Stimulated activated CD8-positive, alpha-beta memory T cell treated with anti-CD3 and anti-CD28 coated beads, Interleukin-4, amount 100 ng/mL, for 1 hour (primary cell): ENCODE measurements at regions not wholly inside any gene's neighbourhood (a gene's known extent, or its start where the extent isn't known, plus 50 kb on each side); places are given as distances from the start of the nearest gene placed in this dataset.

Experiments used
- DNase-seq, 2 donors: peaks; one replicate each; pipeline ENCODE4 v3.0.0-alpha.2; 2020; ENCODE audit warnings: low read depth in 2 of 2, low spot score in 1 of 2

DNA sequence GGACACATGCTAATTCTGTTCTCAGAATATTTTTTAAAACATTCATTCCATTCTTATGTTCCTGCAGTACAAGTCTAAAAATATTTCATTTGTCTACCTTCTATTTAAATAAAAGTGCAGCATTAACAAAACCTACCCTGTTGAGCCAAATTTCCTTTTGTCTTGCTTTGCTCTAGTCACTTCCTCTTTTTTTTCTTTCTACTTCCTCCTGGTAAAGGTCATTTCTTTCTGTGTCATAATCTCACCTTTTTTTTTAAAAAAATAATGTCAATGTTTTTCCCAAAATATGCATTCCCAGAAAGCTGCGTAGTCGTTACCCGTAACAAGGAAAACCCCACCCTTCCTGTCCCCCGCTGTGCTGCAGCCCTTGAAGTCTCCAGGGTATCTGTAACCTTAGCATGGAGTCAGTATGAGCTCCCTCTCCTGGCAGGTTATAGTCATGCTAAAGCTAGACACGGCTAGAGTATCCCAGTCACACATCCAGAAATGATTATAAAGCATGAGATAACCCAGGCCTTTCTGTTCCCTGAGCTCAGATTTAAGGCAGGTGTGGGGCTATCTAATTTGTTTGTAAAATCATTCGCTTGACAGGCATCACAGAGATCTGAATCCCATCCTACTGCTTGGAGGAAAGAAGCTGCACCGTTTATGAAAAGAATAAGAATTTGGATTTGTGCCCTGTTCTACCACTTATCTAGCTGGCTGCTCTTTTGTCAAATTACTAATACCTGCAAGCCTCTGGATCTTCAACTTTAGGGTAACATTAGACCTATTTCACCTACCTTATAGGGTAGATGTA, 51.1 kb upstream of the EED start:
- DNase-seq = peak; percentile 25 to 39

DNA sequence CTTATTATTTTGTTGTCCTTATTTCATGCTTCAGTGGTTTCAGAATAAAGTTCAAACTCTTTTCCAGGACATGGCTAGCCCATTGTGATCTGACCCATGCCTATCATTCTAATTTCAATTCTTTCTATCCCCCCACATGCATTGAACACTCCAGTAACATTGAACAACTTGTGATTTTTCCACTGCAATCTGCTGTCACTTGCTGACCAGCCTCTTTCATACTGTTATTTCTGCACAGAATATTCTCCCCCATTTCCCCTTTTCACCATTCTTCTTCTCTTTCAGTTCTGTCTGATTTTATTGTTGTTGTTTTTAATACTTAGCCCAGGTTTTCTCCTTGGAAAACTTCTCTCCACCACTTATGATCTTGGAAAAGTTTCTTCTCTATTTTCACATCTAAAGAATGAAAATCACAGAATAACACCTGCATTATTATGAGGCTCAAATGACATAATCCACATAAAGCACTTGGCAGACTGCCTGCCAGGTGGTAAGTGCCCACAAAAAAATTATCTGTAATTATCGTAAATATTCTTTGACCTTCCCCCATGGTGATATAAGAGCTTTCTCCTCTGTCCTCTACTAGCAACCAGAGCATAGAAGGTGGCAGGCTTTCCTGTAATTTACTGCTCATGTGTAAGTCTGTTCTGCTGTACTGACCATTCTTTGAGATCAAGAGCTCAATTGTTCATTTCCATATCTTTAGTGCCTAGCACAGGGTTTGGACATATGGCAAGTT, 51.9 kb upstream of the EED start:
- no peak for DNase-seq

DNA sequence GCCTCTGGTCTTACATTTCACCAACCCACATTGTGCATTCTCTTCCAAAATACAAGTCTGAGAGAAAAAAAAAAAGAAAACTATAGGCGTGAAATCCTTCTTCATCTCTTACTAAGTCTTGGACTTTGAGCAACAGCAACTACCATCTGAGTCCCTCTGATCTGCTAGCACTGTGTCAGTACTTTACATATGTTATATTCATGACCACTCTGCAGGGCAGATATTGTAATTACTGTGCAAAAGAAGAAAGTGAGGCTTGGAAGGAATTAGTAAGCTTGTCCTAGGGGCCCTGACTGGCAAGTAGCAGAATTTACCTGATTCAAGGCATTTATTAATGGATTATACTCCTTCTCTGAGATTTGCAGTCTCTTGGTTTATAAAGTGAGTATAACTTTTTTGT, 52.7 kb upstream of the EED start:
- no peak for DNase-seq

DNA sequence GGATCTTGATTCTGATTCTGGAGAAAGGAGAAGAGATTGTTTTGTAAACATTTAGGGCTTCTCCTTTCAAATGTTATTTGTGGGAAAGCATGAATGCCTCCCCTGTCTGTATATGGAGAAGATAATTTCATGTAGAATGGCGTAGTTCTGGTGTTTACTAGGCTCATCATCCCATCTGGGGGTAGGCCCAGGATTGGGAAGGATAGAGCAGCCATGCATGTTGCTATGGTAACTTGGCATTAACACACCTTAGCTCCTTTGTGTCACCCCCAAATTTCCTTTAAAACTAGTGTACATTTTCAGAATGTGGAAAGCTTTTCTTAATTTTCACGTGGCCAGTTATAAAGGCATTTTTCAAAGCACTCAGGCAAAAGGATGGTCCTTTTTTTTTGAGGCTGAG, 57.5 kb upstream of the EED start:
- no peak for DNase-seq

DNA sequence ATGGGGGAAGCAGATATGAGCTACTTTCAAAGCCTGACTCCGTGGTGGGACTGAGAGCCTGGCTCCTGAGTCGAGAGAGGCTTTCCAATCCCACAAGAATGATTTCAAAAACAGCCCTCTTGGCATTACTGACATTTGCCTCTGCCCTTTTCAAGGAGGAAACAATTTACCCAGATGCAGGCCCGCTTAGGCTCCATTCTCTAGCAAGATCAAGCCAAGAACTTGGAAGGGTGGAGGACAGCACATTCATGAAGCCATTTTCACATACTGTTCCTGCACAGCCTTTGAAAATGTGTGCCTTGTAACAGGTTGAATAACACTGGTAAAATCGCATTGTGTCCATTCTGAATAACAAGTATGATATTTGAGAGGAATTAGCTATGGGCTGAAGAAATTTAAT, 58.2 kb upstream of the EED start:
- DNase-seq = no peak

DNA sequence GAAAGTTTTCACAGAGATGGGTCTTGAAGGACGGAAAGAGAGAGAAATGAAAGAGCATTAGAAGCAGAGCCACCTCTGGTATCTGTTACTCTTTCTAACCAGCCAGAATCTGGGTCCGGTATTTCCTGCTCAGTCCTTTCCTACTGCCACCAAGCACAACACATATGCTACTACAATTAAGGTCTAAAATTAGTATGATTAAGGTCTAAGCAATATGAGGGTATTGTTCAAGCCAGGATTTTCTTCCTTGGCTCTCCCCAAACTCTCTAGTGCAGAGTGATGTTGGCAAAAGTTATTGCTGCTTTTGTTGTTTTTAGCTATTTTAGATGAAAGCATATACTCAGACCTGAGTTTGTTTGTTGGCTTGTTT, 59.2 kb upstream of the EED start:
- no peak for DNase-seq

DNA sequence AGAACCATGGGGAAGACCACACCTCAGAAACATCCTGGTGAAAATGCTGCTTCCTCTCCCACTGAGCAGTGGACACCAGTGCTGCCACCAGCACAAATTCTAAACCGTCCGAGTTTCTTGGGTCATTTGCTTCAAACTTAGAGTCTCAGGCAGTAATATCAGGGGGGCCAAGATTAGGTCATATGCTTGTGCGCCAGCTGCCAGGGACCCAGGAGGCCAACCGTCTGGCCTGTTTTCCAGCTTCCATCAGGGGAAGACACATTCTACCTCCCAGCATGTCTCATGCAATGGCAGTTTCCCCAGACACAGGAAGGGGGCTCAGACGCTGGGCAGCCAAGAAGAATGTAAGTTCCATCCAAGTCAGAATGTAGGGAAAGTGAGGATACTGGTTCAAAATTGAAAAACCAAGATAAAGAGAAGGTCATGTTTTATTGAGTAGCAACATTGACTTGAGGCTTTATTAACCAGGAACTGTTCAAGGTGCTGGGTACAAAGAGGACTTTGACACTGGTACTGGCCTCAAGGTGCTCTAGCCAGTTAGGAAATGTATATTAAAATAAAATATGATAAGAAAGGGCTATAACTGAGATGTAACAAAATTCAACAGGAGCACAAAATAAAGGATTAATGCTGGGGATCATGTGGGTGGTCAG, 59.7 kb upstream of the EED start:
- no peak for DNase-seq

DNA sequence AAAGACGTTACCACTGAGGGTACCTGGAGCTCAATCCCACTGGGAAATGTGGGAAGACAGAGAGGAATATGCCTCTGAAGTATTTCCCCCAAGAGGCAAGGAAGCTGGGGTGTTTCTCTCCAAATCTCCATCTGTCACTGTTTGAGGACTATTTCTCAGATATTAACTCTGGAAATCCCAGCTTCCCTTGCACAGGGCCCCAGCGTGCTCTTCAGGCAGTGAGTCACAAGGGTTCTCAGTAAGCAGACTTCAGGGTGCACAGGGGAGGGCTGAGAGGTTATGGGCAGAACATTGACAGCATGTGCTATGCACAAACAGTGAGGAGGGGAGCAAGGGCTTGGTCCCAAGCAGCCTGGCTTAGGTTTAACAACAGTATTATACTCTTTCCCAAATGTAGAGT, 60.9 kb upstream of the EED start:
- no peak for DNase-seq

DNA sequence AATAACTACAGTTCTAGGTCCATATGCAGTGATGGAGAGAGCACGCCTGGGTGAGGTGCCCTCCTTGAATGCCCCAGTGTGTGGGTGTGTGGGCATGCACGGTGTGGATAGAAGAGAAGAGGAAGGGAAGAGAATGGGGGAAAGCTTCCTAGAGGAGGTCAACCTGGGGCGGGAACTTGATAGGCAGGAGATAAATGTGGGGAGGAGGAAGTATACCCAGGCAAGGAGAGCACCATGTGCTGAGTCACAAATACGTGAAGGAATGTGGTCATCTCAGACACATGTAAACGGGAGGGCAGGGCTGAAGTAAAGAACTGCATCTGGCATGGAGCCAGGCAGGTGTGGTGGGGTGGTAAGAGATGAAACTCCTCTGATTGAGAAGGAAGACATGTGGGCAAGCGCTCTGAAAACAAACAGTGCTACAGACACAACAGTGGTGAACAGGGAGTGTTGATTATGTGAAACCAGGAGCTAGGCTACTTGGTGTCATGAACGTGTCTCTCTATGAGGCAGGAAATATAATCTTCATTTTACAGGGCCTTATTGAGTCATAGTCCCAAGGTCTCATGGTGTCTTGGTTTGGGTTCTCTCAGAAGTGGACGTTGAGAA, 61.5 kb upstream of the EED start:
- DNase-seq = peak in 1 of 2 donors; percentile 34

DNA sequence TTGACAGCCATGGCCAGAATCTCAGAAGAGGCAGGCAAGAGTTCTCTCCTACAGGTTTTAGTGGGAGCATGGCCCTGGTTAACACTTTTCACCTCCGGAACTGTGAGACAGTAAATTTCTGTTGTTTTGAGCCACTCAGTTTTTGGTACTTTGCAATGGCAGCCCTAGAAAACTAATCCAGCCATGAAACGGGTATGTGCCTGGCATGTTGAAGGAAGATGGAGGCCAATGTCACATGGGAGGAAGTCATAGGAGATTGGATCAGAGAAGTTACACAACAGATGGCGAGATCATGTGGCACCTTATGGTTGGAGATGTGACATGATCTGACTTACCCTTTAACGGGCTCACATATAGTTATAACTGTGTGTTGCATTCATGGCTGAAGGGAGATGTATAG, 63.2 kb upstream of the EED start:
- no peak for DNase-seq

DNA sequence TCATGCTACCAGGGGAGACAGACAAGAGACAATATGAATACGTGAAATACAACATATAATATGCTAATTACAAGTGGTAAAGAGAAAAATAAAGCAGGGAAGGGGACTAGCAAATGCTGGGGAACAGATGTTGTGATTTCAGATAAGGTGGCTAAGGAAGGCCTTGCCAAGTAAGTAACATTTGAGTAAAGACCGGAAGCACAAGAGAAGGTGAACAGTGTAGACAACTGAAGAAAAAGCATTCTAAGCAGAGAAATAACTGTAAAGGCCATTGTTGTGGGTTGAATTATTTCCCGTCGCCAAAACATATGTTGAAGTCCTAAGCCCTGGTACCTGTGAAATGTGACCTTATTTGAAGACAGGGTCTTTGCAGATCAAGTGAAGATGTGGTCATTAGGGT, 63.7 kb upstream of the EED start:
- DNase-seq = no peak

DNA sequence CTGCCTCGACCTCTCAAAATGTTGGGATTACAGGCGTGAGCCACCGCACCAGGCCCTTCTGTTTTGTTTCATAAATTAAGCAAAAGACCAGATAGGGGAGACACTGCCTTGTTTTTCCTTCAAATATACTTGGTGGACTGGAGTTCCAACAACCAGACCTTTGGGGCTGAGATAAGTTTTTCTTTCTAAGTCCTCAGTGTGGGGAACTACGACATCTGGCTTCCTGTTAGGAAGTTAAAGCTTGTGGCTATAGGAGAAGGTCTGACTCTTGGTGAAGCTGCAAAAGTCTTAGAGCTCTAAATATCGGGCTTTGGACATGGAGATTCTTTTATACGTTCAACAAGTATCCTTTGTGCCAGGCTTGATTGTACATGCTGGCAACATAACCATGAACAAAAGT, 64.1 kb upstream of the EED start:
- DNase-seq = no peak

DNA sequence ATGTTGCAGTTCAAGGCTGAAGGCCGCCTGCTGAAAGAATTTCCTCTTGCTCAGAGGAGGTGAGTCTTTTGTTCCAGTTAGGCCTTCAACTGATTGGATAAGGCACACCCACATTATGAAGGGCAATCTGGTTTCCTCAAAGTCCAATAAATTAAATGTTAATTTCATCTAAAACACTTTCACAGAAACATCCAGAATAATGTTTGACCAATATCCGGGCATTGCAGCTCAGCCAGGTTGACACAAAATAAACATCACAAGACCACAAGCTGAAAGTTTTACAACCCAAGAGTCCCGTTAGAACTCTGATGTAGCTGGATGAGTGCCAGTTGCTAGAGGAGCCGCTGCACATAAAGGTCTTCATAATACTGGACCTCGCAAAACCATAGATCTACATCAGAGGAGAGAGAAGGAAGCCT, 64.9 kb upstream of the EED start:
- no peak for DNase-seq

DNA sequence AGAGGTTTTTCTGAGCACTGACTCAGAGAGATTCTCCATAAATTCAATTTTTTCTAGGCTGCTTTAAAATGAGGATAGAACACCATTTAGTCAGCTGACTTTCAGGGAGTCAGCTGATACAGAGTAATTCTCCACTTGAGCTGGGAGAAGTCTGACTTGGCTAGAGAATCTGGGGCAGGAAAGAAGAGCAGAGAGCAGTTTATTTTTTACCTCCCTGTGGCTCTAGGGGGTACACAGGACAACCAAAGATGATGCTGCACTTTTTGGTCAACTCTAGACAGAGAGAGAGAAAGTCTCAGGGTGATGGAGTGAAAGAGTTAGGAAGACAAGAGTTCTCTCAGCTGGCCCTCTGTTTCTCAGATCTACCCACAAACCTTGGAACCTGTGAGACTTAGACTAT, 67.3 kb upstream of the EED start:
- no peak for DNase-seq

DNA sequence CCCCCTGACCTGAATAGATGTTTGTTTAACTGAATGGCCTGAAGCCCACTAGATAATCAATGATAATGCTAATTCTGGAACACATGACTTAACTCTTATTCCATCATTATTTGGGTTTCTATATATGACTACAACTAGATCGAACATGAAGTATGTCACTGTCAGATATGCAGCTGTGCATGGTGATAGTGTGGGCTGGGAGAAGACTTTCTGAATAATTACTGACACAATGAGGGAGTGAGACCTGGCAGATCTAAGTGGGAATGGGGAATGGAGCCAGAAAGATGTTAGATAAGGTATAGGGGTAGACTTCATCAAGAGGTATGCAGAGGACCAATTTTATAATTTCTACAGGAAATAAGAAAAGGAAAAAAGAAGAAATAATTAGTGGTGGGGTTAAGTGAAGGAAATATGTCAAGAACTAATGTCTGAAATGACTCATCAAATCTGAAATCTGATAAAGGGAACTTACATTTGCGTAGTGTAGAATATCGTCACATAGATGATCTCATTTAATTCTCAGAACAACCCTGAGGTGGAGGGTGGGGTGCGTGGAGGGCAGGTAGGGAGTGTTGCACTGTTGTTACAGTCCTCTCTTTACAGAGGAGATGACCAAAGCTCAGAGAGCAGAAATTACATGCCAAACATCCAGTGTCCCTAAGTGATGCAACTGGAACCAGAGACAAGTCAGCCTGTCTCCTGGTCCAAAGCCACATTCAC, 68.2 kb upstream of the EED start:
- no peak for DNase-seq

DNA sequence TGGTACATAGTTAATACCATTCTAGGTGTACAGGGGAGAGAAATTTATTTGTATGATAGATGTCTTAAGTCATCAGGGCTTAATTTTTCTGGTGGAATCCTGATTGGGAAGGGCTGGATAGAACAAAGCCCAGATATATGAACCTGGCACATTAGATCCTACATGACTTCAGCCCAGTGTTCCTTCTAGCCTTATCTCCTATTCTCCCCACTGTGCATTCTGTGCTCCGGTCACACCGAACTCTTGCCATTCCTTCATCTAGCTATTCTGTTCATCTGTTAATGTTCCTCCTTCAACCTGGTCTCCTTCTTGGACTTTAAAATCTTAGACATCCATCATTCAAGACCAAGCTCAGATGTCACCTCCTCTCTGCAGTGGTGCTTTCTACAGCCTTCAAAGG, 68.9 kb upstream of the EED start:
- no peak for DNase-seq

DNA sequence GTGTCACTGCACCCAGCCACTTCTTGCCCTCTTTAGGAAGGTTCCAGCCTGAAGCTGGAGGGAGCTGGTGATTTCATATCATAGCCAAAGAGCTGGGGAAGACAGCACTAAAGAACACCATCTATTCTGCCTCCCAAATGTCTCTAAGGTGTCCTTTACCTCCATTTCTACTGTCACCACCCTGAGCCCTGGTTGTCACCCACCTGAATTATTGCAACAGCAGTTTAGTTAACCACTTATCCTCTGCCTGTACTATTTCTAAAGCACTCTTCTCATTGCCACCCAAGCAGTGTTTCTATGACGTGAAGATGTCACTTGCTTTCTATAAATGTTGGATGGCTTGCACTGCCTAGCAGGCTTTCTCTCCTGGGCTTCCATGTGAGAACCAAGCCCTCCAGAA, 69.4 kb upstream of the EED start:
- DNase-seq = no peak

DNA sequence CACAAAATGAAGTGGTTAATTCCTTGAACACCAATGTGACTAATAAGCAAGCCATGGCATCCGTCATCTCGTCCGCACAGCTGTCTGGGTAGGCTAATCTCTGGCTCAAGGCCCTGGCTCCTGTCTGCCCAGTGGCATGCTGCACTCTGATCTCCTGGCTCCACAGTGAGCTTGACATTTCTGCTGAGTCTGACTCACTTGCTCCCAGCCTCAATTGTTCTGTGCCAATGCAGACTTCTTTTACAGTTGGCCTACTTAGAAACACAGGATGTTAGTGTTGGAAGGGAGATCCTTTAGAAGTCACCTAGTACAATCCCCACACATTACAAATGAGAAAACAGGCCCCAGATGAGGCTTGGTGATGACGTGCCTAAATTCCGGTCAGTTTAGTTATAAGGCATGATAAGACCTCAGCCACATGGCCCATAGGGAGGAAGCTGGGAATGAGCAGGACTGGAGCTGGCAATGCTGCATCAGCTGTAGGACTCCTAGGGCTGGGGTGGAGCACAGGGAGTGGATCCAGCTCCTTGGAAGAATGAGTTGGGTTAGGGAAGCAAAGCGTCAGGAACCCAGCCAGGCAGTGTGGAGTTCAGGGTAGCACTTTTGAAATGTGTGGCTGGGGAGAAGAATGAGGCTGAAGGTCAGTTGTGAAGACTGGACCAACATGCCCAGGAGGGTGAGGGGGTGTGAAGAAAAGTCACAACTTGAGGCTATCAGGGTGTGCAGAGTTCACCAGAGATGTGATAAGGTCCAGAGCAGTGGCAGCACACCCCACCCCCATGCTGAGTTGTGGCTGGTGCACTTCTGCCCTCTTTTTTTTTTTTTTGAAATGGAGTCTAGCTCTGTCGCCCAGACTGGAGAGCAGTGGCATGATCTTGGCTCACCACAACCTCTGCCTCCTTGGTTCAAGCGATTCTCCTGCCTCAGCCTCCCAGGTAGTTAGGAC, 70.2 kb upstream of the EED start:
- no peak for DNase-seq

DNA sequence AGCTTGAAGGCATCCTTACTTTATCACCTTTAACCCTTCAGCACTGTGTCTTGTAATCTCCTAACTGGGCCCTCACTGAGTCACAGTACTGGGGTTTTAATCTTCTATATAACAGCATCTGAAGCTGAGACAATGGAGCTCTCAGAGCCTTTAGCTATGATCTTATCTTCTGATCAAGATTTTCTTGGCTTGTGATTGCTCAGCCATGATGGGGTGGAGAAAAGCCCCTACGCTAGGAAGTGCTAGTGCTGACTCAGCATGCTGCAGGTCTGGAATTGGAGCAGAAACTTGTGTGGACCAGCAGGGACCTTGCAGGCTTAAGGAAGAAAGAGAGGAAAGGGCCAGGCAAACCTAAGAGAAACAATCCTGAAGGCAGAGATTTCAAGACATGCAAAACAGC, 71.7 kb upstream of the EED start:
- DNase-seq = no peak

DNA sequence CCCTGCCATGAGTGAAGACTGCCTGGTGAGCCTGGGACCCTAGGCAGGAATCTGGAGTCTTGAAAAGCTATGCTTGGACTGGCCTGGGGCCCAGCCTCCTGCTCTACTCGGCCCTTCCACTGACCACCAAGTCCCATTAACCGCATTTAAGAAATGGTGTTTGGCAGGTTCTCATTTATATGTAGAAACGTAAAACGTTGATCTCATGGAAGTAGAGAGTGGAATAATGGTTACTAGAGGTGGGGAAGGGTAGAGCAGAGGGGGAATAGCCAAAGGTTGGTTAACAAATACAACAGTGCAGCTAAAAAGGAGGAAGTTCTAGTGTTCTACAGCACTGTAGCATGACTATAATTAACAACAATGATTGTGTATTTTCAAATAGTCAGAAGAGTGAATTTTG, 72.9 kb upstream of the EED start:
- no peak for DNase-seq
